ENCODE measurements at regions not wholly inside any gene's neighbourhood (a gene's known extent, or its start where the extent isn't known, plus 50 kb on each side); places are given as distances from the start of the nearest gene placed in this dataset.

DNA sequence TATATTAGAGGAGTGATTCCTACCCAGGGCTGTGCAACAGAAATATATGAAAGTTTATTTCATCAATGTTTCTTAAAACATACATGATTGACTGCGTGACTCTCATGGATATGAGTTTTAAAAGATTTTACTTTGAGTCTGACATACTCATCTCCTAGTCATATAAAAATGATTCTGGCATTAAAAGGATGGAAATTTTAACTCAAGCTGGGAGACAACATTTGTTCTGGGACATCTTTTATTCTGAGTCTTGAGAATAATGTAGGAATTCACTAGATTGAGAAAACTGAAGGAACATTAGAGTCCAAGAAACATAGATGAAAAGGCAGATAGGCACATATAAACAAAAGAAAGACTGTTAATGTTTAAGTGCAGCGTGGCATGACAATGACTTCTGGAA lies 649.6 kb downstream of the SPRY1 start:
- TF ChIP-seq, protein P1, sequence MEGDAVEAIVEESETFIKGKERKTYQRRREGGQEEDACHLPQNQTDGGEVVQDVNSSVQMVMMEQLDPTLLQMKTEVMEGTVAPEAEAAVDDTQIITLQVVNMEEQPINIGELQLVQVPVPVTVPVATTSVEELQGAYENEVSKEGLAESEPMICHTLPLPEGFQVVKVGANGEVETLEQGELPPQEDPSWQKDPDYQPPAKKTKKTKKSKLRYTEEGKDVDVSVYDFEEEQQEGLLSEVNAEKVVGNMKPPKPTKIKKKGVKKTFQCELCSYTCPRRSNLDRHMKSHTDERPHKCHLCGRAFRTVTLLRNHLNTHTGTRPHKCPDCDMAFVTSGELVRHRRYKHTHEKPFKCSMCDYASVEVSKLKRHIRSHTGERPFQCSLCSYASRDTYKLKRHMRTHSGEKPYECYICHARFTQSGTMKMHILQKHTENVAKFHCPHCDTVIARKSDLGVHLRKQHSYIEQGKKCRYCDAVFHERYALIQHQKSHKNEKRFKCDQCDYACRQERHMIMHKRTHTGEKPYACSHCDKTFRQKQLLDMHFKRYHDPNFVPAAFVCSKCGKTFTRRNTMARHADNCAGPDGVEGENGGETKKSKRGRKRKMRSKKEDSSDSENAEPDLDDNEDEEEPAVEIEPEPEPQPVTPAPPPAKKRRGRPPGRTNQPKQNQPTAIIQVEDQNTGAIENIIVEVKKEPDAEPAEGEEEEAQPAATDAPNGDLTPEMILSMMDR (IDR thresholded peaks at IDR 0.05), result no peak
- no peak for TF ChIP-seq POLR2A (IDR thresholded peaks at IDR 0.05)

Measured in sigmoid colon (tissue), 3 donors.